ENCODE measurements at regions not wholly inside any gene's neighbourhood (a gene's known extent, or its start where the extent isn't known, plus 50 kb on each side); places are given as distances from the start of the nearest gene placed in this dataset.

DNA sequence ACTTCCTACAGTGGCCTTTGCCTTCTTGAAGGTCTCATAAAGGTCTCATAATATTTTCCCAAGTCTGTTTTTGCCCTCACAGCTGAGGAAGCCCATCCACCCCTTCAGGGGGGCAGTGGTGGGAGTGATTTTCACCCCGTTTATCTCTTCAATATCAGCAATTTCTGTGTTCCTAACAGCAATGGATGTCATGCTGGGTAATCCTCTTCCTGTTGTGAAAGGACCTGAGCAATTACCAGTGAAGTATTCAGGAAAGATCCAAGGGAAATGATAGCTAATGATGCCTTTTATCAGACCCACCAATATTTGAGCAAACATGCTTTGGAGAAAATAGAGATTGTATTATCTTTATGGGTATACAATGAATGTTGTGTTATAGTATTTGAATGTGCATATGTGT is 226.9 kb downstream of the INSC start:
- ATAC-seq, result no peak
- peaks cover 0 to 3% (median 0%) of the 10 kb centered on the region in 12 donors for H3K4me1 ChIP-seq
- H3K27ac ChIP-seq, result no peak overlapping the region
- no peaks in the 10 kb centered on the region for H3K36me3 ChIP-seq
- TF ChIP-seq POLR2A (IDR thresholded peaks at IDR 0.05), result no peak
- TF ChIP-seq, protein P1, sequence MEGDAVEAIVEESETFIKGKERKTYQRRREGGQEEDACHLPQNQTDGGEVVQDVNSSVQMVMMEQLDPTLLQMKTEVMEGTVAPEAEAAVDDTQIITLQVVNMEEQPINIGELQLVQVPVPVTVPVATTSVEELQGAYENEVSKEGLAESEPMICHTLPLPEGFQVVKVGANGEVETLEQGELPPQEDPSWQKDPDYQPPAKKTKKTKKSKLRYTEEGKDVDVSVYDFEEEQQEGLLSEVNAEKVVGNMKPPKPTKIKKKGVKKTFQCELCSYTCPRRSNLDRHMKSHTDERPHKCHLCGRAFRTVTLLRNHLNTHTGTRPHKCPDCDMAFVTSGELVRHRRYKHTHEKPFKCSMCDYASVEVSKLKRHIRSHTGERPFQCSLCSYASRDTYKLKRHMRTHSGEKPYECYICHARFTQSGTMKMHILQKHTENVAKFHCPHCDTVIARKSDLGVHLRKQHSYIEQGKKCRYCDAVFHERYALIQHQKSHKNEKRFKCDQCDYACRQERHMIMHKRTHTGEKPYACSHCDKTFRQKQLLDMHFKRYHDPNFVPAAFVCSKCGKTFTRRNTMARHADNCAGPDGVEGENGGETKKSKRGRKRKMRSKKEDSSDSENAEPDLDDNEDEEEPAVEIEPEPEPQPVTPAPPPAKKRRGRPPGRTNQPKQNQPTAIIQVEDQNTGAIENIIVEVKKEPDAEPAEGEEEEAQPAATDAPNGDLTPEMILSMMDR (IDR thresholded peaks at IDR 0.05), result no peak
- H3K9me3 ChIP-seq, result peaks cover 0 to 12% (median 0%) of the 10 kb centered on the region in 12 donors
- intact Hi-C loops (cut with DNase I), result no loop called here
- H3K4me3 ChIP-seq, result no peak overlapping the region
- 35 to 42% (median 36%) methylated on average over 1 of the region's 1 CpG for WGBS, 4 donors
- no peaks in the 10 kb centered on the region for H3K27me3 ChIP-seq
- DNase-seq, result no peak

DNA sequence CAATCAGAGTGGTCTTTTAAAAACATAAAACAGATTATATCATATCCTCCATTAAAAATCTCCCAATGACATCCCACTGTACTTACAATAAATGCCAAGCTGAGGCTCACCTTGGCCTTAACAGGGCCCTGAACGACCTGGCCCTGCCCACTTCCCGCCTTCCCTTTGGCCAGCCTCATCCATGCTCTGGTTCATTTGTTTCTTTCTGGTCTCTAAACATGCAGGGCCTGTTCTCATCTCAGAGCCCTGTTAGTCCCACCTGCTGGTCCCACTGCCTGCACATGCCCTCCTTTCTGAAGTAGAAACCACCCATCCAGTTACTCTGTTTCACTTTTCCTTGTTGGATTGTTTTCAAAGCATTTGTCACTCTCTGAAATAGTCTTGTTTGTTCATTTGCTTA is 227.4 kb downstream of the INSC start:
- ATAC-seq (no peak), DNase-seq (no peak)
- H3K27me3 ChIP-seq, result no peaks in the 10 kb centered on the region
- 57 to 73% (median 69%) methylated on average over 2 of the region's 2 CpGs for WGBS, 4 donors
- H3K36me3 ChIP-seq, result no peaks in the 10 kb centered on the region
- H3K4me3 ChIP-seq, result no peak overlapping the region
- no peak overlapping the region for H3K27ac ChIP-seq
- intact Hi-C loops (cut with DNase I), result no loop called here
- peaks cover 0 to 12% (median 0%) of the 10 kb centered on the region in 12 donors for H3K9me3 ChIP-seq
- TF ChIP-seq, protein P1 (IDR thresholded peaks at IDR 0.05), result no peak
- TF ChIP-seq POLR2A (IDR thresholded peaks at IDR 0.05), result no peak
- peaks cover 0 to 3% (median 0%) of the 10 kb centered on the region in 12 donors for H3K4me1 ChIP-seq

DNA sequence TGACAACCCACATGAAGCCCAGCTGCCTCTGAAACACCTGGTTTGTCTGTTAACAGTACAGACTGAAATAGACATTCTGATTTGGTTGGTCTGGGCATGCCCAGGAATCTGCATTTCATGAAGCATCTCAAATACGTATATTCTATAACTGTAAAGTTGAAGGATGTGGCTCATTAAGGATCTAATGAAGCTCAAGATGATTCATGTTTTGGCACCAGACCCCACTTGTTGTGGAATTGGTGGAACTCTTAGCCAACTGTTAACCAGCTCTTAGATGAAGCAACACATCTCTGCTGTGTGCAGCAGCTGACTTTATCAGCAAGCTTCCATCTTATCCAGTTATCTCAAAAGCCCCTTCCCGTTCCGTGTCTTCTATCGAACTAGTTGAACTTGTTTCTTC is 232.2 kb downstream of the INSC start:
- intact Hi-C loops (cut with DNase I), result no loop called here
- TF ChIP-seq, protein P1 (IDR thresholded peaks at IDR 0.05), result no peak
- no peak for TF ChIP-seq POLR2A (IDR thresholded peaks at IDR 0.05)
- no peak overlapping the region for H3K27ac ChIP-seq
- H3K4me1 ChIP-seq, result peaks cover 0 to 3% (median 0%) of the 10 kb centered on the region in 12 donors
- DNase-seq (no peak), ATAC-seq (no peak)
- H3K27me3 ChIP-seq, result no peaks in the 10 kb centered on the region
- no peaks in the 10 kb centered on the region for H3K36me3 ChIP-seq
- no peak overlapping the region for H3K4me3 ChIP-seq
- H3K9me3 ChIP-seq, result peaks cover 0 to 2% (median 0%) of the 10 kb centered on the region in 12 donors
- 62 to 70% (median 67%) methylated on average over 4 of the region's 4 CpGs for WGBS, 4 donors

DNA sequence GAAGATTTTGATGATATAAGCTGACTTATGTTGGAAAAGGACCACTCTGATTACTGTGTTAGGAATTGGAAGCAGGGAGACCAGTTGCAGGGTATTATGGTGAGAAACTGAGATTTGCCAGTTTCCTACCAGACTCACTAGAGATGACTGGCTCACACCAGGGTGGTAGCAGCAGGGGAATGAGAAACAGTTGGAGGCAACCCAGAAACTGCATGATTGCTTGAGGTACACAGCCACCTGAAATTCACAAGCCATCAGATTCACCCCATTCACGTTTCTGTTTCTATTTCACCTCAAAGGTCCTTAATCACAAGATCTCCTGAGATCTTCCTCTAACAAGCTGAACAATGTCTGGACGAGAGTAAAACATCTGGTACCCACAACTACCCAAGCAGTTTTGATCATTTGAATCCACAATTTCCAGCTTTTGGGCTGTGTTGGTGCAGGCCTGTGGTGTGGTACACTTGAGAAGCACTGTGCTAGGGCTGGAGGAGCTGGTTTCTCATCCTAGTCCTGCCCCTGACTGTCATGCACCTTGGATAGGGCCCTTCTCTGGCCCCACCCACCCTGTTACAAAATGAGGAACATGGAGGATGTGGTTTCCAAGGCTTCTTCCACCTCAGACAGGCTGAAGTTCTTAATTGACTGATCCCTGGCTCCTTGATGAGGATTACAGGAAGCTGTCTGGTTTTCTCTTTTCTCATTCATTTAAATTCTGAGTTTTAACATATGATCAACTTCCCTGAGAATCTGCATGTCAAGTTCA is 233.4 kb downstream of the INSC start:
- no peak for TF ChIP-seq POLR2A (IDR thresholded peaks at IDR 0.05)
- TF ChIP-seq, protein P1 (IDR thresholded peaks at IDR 0.05), result no peak
- H3K27me3 ChIP-seq, result no peaks in the 10 kb centered on the region
- no peaks in the 10 kb centered on the region for H3K36me3 ChIP-seq
- peaks cover 0 to 8% (median 0%) of the 10 kb centered on the region in 12 donors for H3K9me3 ChIP-seq
- 79 to 100% (median 83%) methylated on average over 2 of the region's 2 CpGs for WGBS, 4 donors
- H3K4me1 ChIP-seq, result peaks cover 0 to 3% (median 0%) of the 10 kb centered on the region in 12 donors
- intact Hi-C loops (cut with DNase I), result no loop called here
- ATAC-seq (no peak), DNase-seq (no peak)
- no peak overlapping the region for H3K4me3 ChIP-seq
- no peak overlapping the region for H3K27ac ChIP-seq
